NB4 (cell line): ENCODE measurements at regions not wholly inside any gene's neighbourhood (a gene's known extent, or its start where the extent isn't known, plus 50 kb on each side); places are given as distances from the start of the nearest gene placed in this dataset.

Experiments used
- CTCF ChIP-seq: IDR thresholded peaks from one replicate; pipeline ENCODE4 v1.5.1; 2012; ENCODE audit warnings: low read depth, low read length
- POLR2A ChIP-seq: IDR thresholded peaks from 2 replicates; pipeline ENCODE4 v1.6.1; 2011; ENCODE audit warnings: mild to moderate bottlenecking; ENCODE audit not compliant: insufficient read length; ENCODE audit errors: extremely low read depth

GRCh38 chr16:55991843-55992242 lies 116.7 kb upstream of the CES5A start:
- TF ChIP-seq CTCF (no peak), POLR2A (no peak)
